Breast epithelium (tissue), 3 donors: ENCODE measurements at regions not wholly inside any gene's neighbourhood (a gene's known extent, or its start where the extent isn't known, plus 50 kb on each side); places are given as distances from the start of the nearest gene placed in this dataset.

Experiments
- CTCF ChIP-seq, 3 donors: fragments of 450-650 bp; IDR thresholded peaks; one replicate each; pipeline ENCODE4 v1.5.1; 2016 to 2017; ENCODE audit warnings: antibody characterized with exemption in 3 of 3, mild to moderate bottlenecking in 3 of 3, moderate library complexity in 3 of 3
- POLR2A ChIP-seq: fragments of 450-650 bp; IDR thresholded peaks from one replicate; pipeline ENCODE4 v1.6.1; 2016; ENCODE audit warnings: antibody characterized with exemption, mild to moderate bottlenecking, moderate library complexity

DNA sequence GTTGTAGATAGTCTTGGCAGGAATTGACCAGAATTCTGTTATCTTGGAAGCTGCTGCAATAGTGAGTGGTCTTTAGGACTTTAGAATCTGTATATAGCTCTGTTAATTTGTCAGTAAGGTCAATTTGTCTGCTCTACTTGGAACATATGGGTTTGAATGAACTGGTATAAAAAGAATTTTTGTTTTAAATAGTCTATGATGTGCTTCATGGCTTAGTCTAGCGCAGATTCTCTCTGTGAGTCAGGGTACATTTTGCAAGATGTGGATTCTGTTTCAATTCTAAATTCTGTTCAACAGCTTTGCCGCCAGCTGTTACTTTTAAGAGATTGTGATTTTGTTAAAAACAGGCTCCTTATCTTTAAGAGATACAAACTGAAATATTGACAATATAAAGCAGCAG is 135.9 kb upstream of the AGBL1 start:
- TF ChIP-seq CTCF (IDR thresholded peaks at IDR 0.05) (no peak), POLR2A (no peak)
